ENCODE measurements at regions not wholly inside any gene's neighbourhood (a gene's known extent, or its start where the extent isn't known, plus 50 kb on each side); places are given as distances from the start of the nearest gene placed in this dataset.
A peak's percentile ranks its signal among the peaks of the same experiment; 100 is the strongest.
"Not testable (repeated sequence)": the region's sequence is repeated elsewhere in the genome, so short reads cannot be mapped to it uniquely, and the experiment has no call there.

DNA sequence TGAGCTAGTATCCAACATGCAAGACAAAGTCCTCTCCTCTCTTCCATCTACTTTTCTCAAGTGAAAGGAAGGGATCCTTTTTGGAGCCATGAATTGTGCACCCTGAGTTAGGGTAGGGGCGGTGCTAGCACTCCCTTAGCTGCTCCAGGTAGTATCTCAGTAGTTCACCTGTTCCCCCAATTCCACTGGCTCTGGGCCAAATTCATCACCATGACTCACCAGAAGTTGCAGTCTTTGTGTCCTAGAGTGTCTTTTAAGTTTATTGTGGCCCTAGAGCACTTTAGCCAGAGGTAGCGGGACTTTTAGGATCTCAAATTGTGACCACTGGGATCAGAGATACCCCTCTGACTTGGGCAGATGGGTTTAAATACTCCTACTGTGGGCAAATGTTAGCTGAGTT, 398.6 kb upstream of the ANO5 start:
- CTCF ChIA-PET: no interaction called here
- POLR2A ChIA-PET: no interaction called here
- no peaks in the 10 kb centered on the region for H3K36me3 ChIP-seq (ENCODE audit: control insufficient read depth in 2 of 2, insufficient read depth in 1 of 2, low read length in 2 of 2)
- no peak overlapping the region for H3K4me3 ChIP-seq (ENCODE audit: low read depth, low read length)
- H3K27ac ChIP-seq (ENCODE audit: extremely low read depth, low read depth, low read length): no peak overlapping the region
- no peaks in the 10 kb centered on the region for H3K9me3 ChIP-seq (ENCODE audit: control insufficient read depth, insufficient read depth, low read depth, low read length)
- no peaks in the 10 kb centered on the region for H3K4me1 ChIP-seq (ENCODE audit: control insufficient read depth, insufficient read depth, low read length)
- TF ChIP-seq MEIS1 (CRISPR knock-in tag; IDR thresholded peaks at IDR 0.05; ENCODE audit: borderline replicate concordance): no peak

DNA sequence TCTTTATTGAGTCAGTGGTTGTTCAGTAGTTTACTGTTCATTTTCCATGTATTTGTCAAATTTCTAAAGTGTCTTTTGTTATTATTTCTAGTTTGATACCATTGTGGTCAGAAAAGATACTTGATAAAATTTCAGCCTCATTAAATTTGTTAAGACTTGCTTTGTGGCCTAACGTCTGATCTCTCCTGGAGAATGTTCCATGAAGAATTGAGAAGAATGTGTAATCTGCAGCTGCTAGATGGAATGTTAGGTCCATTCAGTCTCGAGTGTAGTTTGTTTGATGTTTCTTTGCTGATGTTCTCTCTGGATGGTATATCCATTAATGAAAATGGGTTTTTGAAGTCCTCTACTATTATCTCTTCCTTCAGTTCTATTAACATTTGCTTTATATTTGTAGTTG, 394.7 kb upstream of the ANO5 start:
- CTCF ChIA-PET: no interaction called here
- POLR2A ChIA-PET: no interaction called here
- Histone ChIP-seq H3K4me1 (ENCODE audit: control insufficient read depth, insufficient read depth, low read length) (no peaks in the 10 kb centered on the region), H3K9me3 (ENCODE audit: control insufficient read depth, insufficient read depth, low read depth, low read length) (no peaks in the 10 kb centered on the region), H3K4me3 (ENCODE audit: low read depth, low read length) (no peak overlapping the region), H3K27ac (ENCODE audit: extremely low read depth, low read depth, low read length) (no peak overlapping the region), H3K36me3 (ENCODE audit: control insufficient read depth in 2 of 2, insufficient read depth in 1 of 2, low read length in 2 of 2) (no peaks in the 10 kb centered on the region)
- TF ChIP-seq ZNF184 (tag by site-specific recombination; IDR thresholded peaks at IDR 0.05) (no peak), ZNF670 (tag by site-specific recombination; IDR thresholded peaks at IDR 0.05; ENCODE audit: low read depth) (no peak)

DNA sequence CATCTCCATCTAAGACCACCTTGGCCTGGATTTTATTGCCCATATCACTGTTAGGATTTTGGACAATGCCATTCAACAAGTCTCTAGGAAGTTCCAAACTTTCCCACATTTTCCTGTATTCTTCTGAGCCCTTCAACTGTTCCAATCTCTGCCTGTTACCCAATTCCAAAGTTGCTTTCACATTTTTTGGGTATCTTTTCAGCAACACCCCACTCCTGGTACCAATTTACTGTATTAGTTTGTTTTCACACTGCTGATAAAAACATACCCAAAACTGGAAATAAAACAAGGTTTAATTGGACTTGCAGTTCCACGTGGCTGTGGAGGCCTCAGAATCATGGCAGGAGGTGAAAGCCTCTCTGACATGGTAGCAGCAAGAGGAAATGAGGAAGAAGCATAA, 388.4 kb upstream of the ANO5 start:
- H3K36me3 ChIP-seq (ENCODE audit: control insufficient read depth in 2 of 2, insufficient read depth in 1 of 2, low read length in 2 of 2); H3K9me3 ChIP-seq (ENCODE audit: control insufficient read depth, insufficient read depth, low read depth, low read length); H3K4me1 ChIP-seq (ENCODE audit: control insufficient read depth, insufficient read depth, low read length); CTCF ChIA-PET; H3K27ac ChIP-seq (ENCODE audit: extremely low read depth, low read depth, low read length); H3K4me3 ChIP-seq (ENCODE audit: low read depth, low read length); POLR2A ChIA-PET: not testable (repeated sequence)
- TF ChIP-seq ZNF707 (tag by site-specific recombination; IDR thresholded peaks at IDR 0.05): peak; percentile 79

DNA sequence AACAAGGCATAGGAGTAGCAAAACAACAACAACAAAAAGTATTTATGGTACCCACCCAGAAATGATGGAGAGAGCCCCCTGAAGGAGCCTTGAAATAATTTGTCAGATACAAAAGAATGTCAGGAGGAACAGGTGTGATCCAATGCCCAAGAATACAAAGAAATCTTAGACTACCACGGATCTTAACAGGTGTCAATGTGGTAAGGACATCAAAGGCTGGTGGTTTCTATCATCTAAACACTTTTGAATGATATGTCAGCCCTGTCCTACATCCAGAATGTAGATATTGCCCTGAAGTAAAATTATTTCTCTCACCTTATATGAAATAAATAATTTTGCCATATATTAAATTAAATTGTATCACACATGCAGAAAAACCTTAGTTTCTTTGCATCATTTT, 386.4 kb upstream of the ANO5 start:
- ChIA-PET CTCF (no interaction called here), POLR2A (no interaction called here)
- no peak overlapping the region for H3K4me3 ChIP-seq (ENCODE audit: low read depth, low read length)
- TF ChIP-seq, protein P1, sequence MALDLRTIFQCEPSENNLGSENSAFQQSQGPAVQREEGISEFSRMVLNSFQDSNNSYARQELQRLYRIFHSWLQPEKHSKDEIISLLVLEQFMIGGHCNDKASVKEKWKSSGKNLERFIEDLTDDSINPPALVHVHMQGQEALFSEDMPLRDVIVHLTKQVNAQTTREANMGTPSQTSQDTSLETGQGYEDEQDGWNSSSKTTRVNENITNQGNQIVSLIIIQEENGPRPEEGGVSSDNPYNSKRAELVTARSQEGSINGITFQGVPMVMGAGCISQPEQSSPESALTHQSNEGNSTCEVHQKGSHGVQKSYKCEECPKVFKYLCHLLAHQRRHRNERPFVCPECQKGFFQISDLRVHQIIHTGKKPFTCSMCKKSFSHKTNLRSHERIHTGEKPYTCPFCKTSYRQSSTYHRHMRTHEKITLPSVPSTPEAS (tag by site-specific recombination; IDR thresholded peaks at IDR 0.05): no peak
- TF ChIP-seq SP3 (tag by site-specific recombination; IDR thresholded peaks at IDR 0.05): no peak
- TF ChIP-seq ZNF302 (tag by site-specific recombination; IDR thresholded peaks at IDR 0.05; ENCODE audit: low read depth): no peak
- no peak for TF ChIP-seq ZNF324 (tag by site-specific recombination; IDR thresholded peaks at IDR 0.05)
- H3K27ac ChIP-seq (ENCODE audit: extremely low read depth, low read depth, low read length): no peak overlapping the region
- H3K36me3 ChIP-seq (ENCODE audit: control insufficient read depth in 2 of 2, insufficient read depth in 1 of 2, low read length in 2 of 2): no peaks in the 10 kb centered on the region
- H3K4me1 ChIP-seq (ENCODE audit: control insufficient read depth, insufficient read depth, low read length): no peaks in the 10 kb centered on the region
- H3K9me3 ChIP-seq (ENCODE audit: control insufficient read depth, insufficient read depth, low read depth, low read length): no peaks in the 10 kb centered on the region

DNA sequence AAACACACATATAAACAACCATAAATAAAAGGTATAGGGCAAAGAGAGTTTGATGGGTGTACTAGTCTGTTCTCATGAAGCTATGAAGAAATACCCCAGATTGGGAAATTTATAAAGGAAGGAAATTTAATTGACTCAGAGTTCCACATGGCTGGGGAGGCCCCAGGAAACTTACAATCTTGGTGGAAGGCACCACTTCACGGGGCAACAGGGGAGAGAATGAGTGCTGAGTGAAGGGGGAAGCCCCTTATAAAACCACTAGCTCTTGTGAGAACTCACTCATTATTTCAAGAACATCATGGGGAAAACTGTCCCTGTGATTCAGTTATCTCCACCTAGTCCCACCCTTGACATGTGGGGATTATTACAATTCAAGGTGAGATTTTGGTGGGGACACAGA, 385.9 kb upstream of the ANO5 start:
- Histone ChIP-seq H3K4me1 (ENCODE audit: control insufficient read depth, insufficient read depth, low read length) (no peaks in the 10 kb centered on the region), H3K9me3 (ENCODE audit: control insufficient read depth, insufficient read depth, low read depth, low read length) (no peaks in the 10 kb centered on the region), H3K27ac (ENCODE audit: extremely low read depth, low read depth, low read length) (no peak overlapping the region), H3K36me3 (ENCODE audit: control insufficient read depth in 2 of 2, insufficient read depth in 1 of 2, low read length in 2 of 2) (no peaks in the 10 kb centered on the region), H3K4me3 (ENCODE audit: low read depth, low read length) (no peak overlapping the region)
- POLR2A ChIA-PET: no interaction called here
- CTCF ChIA-PET: no interaction called here
- TF ChIP-seq, protein P2, sequence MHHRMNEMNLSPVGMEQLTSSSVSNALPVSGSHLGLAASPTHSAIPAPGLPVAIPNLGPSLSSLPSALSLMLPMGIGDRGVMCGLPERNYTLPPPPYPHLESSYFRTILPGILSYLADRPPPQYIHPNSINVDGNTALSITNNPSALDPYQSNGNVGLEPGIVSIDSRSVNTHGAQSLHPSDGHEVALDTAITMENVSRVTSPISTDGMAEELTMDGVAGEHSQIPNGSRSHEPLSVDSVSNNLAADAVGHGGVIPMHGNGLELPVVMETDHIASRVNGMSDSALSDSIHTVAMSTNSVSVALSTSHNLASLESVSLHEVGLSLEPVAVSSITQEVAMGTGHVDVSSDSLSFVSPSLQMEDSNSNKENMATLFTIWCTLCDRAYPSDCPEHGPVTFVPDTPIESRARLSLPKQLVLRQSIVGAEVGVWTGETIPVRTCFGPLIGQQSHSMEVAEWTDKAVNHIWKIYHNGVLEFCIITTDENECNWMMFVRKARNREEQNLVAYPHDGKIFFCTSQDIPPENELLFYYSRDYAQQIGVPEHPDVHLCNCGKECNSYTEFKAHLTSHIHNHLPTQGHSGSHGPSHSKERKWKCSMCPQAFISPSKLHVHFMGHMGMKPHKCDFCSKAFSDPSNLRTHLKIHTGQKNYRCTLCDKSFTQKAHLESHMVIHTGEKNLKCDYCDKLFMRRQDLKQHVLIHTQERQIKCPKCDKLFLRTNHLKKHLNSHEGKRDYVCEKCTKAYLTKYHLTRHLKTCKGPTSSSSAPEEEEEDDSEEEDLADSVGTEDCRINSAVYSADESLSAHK (tag by site-specific recombination; IDR thresholded peaks at IDR 0.05): no peak
- TF ChIP-seq ZNF48 (tag by site-specific recombination; IDR thresholded peaks at IDR 0.05) (no peak), WT1 (tag by site-specific recombination; IDR thresholded peaks at IDR 0.05) (no peak), ZNF24 (tag by site-specific recombination; IDR thresholded peaks at IDR 0.05) (no peak), ZNF768 (tag by site-specific recombination; IDR thresholded peaks at IDR 0.05) (no peak), ZNF701 (tag by site-specific recombination; IDR thresholded peaks at IDR 0.05) (no peak), ZNF155 (tag by site-specific recombination; IDR thresholded peaks at IDR 0.05) (no peak), ZNF560 (tag by site-specific recombination; IDR thresholded peaks at IDR 0.05; ENCODE audit: borderline replicate concordance) (no peak), ZNF621 (tag by site-specific recombination; IDR thresholded peaks at IDR 0.05) (no peak), ZNF266 (tag by site-specific recombination; IDR thresholded peaks at IDR 0.05; ENCODE audit: low read depth) (no peak), YY2 (tag by site-specific recombination; IDR thresholded peaks at IDR 0.05) (no peak), ZNF302 (tag by site-specific recombination; IDR thresholded peaks at IDR 0.05; ENCODE audit: low read depth) (no peak), RBAK (tag by site-specific recombination; IDR thresholded peaks at IDR 0.05) (no peak), ZNF292 (tag by site-specific recombination; IDR thresholded peaks at IDR 0.05; ENCODE audit: borderline replicate concordance, low read depth) (no peak)
- TF ChIP-seq, protein P3, sequence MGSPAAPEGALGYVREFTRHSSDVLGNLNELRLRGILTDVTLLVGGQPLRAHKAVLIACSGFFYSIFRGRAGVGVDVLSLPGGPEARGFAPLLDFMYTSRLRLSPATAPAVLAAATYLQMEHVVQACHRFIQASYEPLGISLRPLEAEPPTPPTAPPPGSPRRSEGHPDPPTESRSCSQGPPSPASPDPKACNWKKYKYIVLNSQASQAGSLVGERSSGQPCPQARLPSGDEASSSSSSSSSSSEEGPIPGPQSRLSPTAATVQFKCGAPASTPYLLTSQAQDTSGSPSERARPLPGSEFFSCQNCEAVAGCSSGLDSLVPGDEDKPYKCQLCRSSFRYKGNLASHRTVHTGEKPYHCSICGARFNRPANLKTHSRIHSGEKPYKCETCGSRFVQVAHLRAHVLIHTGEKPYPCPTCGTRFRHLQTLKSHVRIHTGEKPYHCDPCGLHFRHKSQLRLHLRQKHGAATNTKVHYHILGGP (tag by site-specific recombination; IDR thresholded peaks at IDR 0.05): no peak
- TF ChIP-seq, protein P4, sequence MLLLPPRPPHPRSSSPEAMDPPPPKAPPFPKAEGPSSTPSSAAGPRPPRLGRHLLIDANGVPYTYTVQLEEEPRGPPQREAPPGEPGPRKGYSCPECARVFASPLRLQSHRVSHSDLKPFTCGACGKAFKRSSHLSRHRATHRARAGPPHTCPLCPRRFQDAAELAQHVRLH (tag by site-specific recombination; IDR thresholded peaks at IDR 0.05): no peak

All from HEK293 (cell line).